ENCODE measurements at regions not wholly inside any gene's neighbourhood (a gene's known extent, or its start where the extent isn't known, plus 50 kb on each side); places are given as distances from the start of the nearest gene placed in this dataset.

DNA sequence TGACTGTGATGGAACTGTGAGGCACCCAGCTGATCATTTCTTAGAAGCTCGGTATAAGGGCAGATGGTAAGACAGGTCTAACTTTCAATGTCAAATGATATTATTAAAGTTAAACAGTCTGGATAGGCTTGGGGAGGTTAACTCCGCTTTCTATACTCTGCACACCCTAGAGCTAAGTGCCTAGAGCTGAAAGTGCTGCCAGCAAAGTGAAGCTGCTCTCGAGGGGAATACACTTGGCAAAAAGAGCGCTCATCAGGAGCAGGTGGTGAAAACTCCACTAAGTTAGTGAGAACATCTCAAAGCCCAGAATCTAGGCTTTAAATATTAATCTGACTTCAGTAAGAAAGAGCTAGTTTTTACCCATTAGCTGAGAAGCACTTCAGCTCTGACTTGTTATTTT is 349.6 kb upstream of the SLC30A5 start:
- H3K36me3 ChIP-seq (ENCODE audit: control insufficient read depth, insufficient read depth, low read length): no peaks in the 10 kb centered on the region
- no peaks in the 10 kb centered on the region for H3K4me1 ChIP-seq (ENCODE audit: control insufficient read depth, insufficient read depth, low read length)
- no peak overlapping the region for H3K4me3 ChIP-seq (ENCODE audit: low read length)
- H3K27me3 ChIP-seq (ENCODE audit: control insufficient read depth, insufficient read depth, low read length): no peaks in the 10 kb centered on the region
- no peak for DNase-seq (ENCODE audit: low read depth, low spot score)
- no CpG with 5 or more reads among the region's 4 CpGs for WGBS (ENCODE audit: insufficient coverage, insufficient read length)
- H3K9me3 ChIP-seq (ENCODE audit: control insufficient read depth, insufficient read depth, low read length): no peaks in the 10 kb centered on the region
- no peak overlapping the region for H3K27ac ChIP-seq (ENCODE audit: low read length)

DNA sequence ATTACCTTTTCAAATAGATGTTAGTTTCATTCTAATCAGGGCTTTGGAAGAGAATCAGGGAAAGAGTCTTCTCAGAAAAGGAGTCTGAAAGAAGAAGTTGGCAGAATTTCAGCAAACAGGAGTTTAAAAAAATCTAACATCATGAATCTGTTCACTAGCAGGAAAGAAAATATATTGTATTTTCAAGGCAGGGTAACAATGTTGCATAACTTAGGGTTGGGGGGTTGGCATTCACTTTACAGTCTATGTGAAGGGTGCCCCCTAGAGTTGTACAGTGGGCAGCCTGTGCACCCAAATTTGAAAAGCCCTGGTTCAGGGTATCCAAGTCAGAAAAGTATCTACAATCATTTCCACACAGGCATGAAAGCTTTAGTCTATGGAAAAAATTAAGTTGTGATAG is 348.4 kb upstream of the SLC30A5 start:
- no peaks in the 10 kb centered on the region for H3K9me3 ChIP-seq (ENCODE audit: control insufficient read depth, insufficient read depth, low read length)
- no peaks in the 10 kb centered on the region for H3K36me3 ChIP-seq (ENCODE audit: control insufficient read depth, insufficient read depth, low read length)
- H3K4me3 ChIP-seq (ENCODE audit: low read length): no peak overlapping the region
- H3K27ac ChIP-seq (ENCODE audit: low read length): no peak overlapping the region
- no peaks in the 10 kb centered on the region for H3K4me1 ChIP-seq (ENCODE audit: control insufficient read depth, insufficient read depth, low read length)
- no peak for DNase-seq (ENCODE audit: low read depth, low spot score)
- no peaks in the 10 kb centered on the region for H3K27me3 ChIP-seq (ENCODE audit: control insufficient read depth, insufficient read depth, low read length)

DNA sequence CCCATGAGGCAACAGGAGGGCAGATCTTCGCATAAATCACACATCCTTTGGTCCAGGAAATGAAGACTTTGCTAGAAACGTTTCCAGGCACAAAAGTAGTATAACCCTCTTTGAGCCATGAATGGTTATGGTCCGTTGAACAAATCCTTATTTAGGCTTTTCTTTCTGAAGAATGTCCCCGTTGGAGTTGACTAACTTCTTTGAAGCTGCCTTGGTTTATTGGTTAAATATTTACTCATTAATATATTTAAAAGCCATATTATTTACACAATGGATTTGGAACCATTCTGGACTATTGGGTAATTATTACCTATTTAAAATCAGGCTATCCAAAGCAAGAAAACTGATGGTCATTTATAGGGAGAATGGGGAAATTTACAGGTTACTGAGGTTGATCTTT is 347.6 kb upstream of the SLC30A5 start:
- DNase-seq (ENCODE audit: low read depth, low spot score): no peak
- H3K27ac ChIP-seq (ENCODE audit: low read length): no peak overlapping the region
- H3K4me1 ChIP-seq (ENCODE audit: control insufficient read depth, insufficient read depth, low read length): 0 out of 2 replicates have a peak, but pooled peaks cover under 1% of the 10 kb centered on the region
- H3K36me3 ChIP-seq (ENCODE audit: control insufficient read depth, insufficient read depth, low read length): no peaks in the 10 kb centered on the region
- H3K27me3 ChIP-seq (ENCODE audit: control insufficient read depth, insufficient read depth, low read length): no peaks in the 10 kb centered on the region
- no CpG with 5 or more reads among the region's 4 CpGs for WGBS (ENCODE audit: insufficient coverage, insufficient read length)
- H3K4me3 ChIP-seq (ENCODE audit: low read length): no peak overlapping the region
- H3K9me3 ChIP-seq (ENCODE audit: control insufficient read depth, insufficient read depth, low read length): no peaks in the 10 kb centered on the region

DNA sequence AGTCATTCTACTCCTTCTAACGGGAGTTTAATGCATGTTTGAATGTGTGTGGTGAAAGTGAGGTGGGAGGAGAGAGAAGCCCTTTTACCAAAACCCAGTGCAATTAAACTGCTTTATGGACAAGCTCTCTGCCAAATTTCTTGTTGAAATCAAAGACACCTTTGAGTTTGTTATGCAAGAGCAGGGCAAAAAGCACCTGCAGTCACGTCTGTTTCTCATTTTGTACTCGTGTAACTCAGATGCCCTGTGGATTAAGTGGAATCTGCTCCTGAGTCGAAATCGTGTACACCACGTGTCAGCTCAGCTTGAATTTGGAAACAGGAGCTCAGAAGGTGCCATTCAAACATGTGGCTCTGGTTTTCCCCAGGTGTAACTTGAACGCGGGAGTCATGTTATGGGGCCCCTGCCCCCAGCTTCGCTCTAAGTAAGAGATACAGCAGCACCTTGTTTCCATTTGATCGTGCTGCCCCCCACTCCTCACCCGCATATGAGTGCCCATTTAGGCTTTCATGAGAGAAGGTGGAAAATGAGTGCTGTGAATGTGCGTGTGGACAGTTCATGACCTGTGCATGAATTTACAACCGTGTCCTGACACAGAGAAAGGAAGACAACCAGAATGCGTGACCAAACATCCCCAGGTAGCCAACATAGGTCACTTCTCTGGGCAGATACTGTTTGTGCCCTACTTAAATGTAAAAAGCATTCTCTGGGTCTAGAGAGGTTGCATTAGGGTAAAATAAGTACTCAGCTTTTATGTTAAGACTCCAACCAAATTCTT is 347.0 kb upstream of the SLC30A5 start:
- Histone ChIP-seq H3K9me3 (ENCODE audit: control insufficient read depth, insufficient read depth, low read length) (no peaks in the 10 kb centered on the region), H3K27me3 (ENCODE audit: control insufficient read depth, insufficient read depth, low read length) (no peaks in the 10 kb centered on the region), H3K4me1 (ENCODE audit: control insufficient read depth, insufficient read depth, low read length) (0 out of 2 replicates have a peak, but pooled peaks cover 2% of the 10 kb centered on the region), H3K4me3 (ENCODE audit: low read length) (no peak overlapping the region), H3K36me3 (ENCODE audit: control insufficient read depth, insufficient read depth, low read length) (no peaks in the 10 kb centered on the region), H3K27ac (ENCODE audit: low read length) (no peak overlapping the region)
- DNase-seq (ENCODE audit: low read depth, low spot score): no peak
- no CpG with 5 or more reads among the region's 14 CpGs for WGBS (ENCODE audit: insufficient coverage, insufficient read length)

DNA sequence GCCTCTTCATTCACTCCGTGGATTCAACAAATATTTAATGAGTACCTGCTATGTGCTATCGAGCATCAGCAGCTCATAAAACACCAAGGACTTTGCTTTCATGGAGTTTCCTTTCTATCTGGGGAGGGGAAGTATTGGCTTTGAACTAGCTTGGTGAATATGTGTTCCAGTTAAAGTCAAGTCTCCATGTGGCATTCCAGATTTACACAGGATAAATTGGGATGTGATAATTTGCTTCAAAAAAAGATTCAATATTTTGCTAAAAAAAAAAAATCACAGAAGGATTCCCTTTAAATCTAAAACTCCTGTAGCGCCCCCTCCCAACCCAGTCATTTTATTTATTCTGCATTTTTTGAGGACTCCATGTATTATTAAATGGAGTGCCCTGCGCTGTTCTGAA is 346.3 kb upstream of the SLC30A5 start:
- WGBS (ENCODE audit: insufficient coverage, insufficient read length): no CpG with 5 or more reads among the region's 4 CpGs
- 0 out of 2 replicates have a peak, but pooled peaks cover 2% of the 10 kb centered on the region for H3K4me1 ChIP-seq (ENCODE audit: control insufficient read depth, insufficient read depth, low read length)

DNA sequence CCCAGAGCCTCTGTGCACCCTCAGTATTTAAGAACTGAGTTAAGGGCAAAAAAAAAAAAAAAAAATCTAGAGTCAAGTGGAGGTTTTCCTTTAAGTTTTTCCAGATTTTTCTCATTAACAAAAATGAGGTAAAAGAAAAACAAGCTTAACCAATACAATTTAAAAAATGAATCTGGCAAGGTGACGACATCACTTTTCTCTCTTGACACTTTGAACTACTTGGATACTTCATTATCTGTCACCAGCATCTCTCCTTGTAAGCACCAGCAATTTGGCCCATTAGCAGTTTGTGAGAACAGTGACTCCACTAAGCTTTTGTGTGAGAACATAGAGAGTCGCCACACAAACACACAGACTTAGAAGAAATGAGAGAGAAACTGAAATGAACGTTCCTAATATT is 345.7 kb upstream of the SLC30A5 start:
- no CpG with 5 or more reads among the region's 3 CpGs for WGBS (ENCODE audit: insufficient coverage, insufficient read length)
- Histone ChIP-seq H3K4me3 (ENCODE audit: low read length) (no peak overlapping the region), H3K4me1 (ENCODE audit: control insufficient read depth, insufficient read depth, low read length) (0 out of 2 replicates have a peak, but pooled peaks cover 2% of the 10 kb centered on the region)

More for the DNA sequence above, 346.3 kb upstream of the SLC30A5 start:
- H3K9me3 ChIP-seq (ENCODE audit: control insufficient read depth, insufficient read depth, low read length): no peaks in the 10 kb centered on the region
- H3K4me3 ChIP-seq (ENCODE audit: low read length): no peak overlapping the region
- H3K27me3 ChIP-seq (ENCODE audit: control insufficient read depth, insufficient read depth, low read length): no peaks in the 10 kb centered on the region
- no peak for DNase-seq (ENCODE audit: low read depth, low spot score)
- H3K36me3 ChIP-seq (ENCODE audit: control insufficient read depth, insufficient read depth, low read length): no peaks in the 10 kb centered on the region
- H3K27ac ChIP-seq (ENCODE audit: low read length): no peak overlapping the region

DNA sequence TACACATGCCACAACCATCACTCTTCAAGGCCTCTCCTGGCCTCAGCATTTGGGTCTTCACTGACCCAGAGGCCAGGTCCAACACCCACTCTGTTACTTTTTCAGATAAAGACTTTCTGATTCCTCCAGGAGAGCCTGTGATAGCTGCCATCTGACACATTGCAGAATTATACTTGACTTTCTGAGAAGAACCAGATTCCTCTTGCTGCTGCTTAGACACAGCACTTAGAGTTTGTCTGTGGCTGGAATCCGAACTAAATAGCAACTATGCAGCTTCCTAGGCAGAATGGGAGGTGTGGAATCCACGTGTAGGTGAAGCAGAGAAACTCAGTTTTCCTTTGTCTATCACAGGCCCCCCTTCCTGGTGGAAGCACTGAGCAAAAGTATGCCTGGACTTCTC is 344.7 kb upstream of the SLC30A5 start:
- Histone ChIP-seq H3K27me3 (ENCODE audit: control insufficient read depth, insufficient read depth, low read length) (no peaks in the 10 kb centered on the region), H3K4me1 (ENCODE audit: control insufficient read depth, insufficient read depth, low read length) (0 out of 2 replicates have a peak, but pooled peaks cover 2% of the 10 kb centered on the region), H3K4me3 (ENCODE audit: low read length) (no peak overlapping the region), H3K27ac (ENCODE audit: low read length) (no peak overlapping the region), H3K36me3 (ENCODE audit: control insufficient read depth, insufficient read depth, low read length) (no peaks in the 10 kb centered on the region), H3K9me3 (ENCODE audit: control insufficient read depth, insufficient read depth, low read length) (no peaks in the 10 kb centered on the region)
- DNase-seq (ENCODE audit: low read depth, low spot score): no peak
- no CpG with 5 or more reads among the region's 2 CpGs for WGBS (ENCODE audit: insufficient coverage, insufficient read length)

More for the DNA sequence above, 345.7 kb upstream of the SLC30A5 start:
- Histone ChIP-seq H3K27ac (ENCODE audit: low read length) (no peak overlapping the region), H3K36me3 (ENCODE audit: control insufficient read depth, insufficient read depth, low read length) (no peaks in the 10 kb centered on the region), H3K27me3 (ENCODE audit: control insufficient read depth, insufficient read depth, low read length) (no peaks in the 10 kb centered on the region), H3K9me3 (ENCODE audit: control insufficient read depth, insufficient read depth, low read length) (no peaks in the 10 kb centered on the region)
- DNase-seq (ENCODE audit: low read depth, low spot score): no peak

DNA sequence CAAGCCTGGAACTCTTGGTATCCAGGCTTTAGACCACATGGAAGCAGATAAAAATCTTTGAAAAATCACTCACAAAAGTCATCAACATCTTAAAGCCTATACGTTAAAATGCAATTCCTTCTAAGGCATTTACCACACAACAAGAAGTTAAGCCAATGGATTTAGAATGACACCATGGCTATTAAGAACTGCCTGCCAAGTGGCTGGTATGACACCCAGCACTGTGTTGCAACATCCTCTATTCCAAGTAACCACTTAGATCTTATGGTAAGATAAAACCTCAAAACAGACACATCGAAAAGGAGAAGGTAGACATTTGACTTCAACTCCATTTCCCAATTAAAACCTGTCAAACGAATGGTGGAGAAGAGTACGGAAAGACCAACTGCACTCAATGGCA is 344.2 kb upstream of the SLC30A5 start:
- no peak for DNase-seq (ENCODE audit: low read depth, low spot score)
- 0 out of 2 replicates have a peak, but pooled peaks cover 2% of the 10 kb centered on the region for H3K4me1 ChIP-seq (ENCODE audit: control insufficient read depth, insufficient read depth, low read length)
- H3K36me3 ChIP-seq (ENCODE audit: control insufficient read depth, insufficient read depth, low read length): no peaks in the 10 kb centered on the region
- WGBS (ENCODE audit: insufficient coverage, insufficient read length): no CpG with 5 or more reads among the region's 4 CpGs
- no peaks in the 10 kb centered on the region for H3K27me3 ChIP-seq (ENCODE audit: control insufficient read depth, insufficient read depth, low read length)
- H3K27ac ChIP-seq (ENCODE audit: low read length): no peak overlapping the region
- no peaks in the 10 kb centered on the region for H3K9me3 ChIP-seq (ENCODE audit: control insufficient read depth, insufficient read depth, low read length)
- H3K4me3 ChIP-seq (ENCODE audit: low read length): no peak overlapping the region

DNA sequence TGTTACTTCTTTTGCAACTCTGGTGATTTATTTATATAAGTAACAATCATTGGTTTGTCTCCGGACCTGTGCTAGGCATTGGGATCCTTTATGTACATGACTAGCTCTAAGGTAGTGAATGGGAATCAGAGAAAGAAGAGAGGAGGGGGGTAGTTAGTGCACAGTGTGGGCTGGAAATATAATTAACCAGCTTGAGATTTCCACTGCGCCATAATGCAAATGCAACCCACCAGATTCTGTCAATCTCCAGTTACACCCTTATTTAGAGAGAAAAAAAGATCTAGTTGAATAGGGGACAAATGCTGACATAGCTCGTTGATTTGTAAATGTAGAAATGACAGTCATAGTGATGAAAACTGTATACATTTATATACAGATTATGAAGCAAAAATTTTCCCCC is 342.2 kb upstream of the SLC30A5 start:
- Histone ChIP-seq H3K36me3 (ENCODE audit: control insufficient read depth, insufficient read depth, low read length) (no peaks in the 10 kb centered on the region), H3K27ac (ENCODE audit: low read length) (no peak overlapping the region), H3K9me3 (ENCODE audit: control insufficient read depth, insufficient read depth, low read length) (no peaks in the 10 kb centered on the region), H3K4me1 (ENCODE audit: control insufficient read depth, insufficient read depth, low read length) (0 out of 2 replicates have a peak, but pooled peaks cover 2% of the 10 kb centered on the region), H3K4me3 (ENCODE audit: low read length) (no peak overlapping the region), H3K27me3 (ENCODE audit: control insufficient read depth, insufficient read depth, low read length) (no peaks in the 10 kb centered on the region)
- WGBS (ENCODE audit: insufficient coverage, insufficient read length): no CpG with 5 or more reads among the region's 3 CpGs
- DNase-seq (ENCODE audit: low read depth, low spot score): no peak

DNA sequence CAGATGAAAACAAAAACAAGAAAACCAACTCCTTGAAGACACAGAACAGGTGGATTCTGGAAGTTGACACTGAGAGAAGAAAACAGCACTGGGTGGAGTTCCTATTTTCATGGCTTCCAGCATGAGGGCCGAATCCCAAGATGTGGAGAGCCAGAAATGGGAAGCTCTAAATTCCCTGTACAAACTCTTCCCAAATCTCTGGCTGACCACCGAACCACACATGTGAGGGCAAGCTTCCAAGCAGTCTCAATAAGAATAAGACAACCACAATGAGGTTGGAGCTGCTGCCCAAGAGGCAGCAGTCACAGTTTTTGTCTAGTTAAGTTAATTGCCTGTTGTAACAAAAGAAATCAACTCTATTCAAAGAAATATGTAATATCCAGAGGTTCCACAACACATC is 339.3 kb upstream of the SLC30A5 start:
- no peak overlapping the region for H3K27ac ChIP-seq (ENCODE audit: low read length)
- no peaks in the 10 kb centered on the region for H3K36me3 ChIP-seq (ENCODE audit: control insufficient read depth, insufficient read depth, low read length)
- H3K27me3 ChIP-seq (ENCODE audit: control insufficient read depth, insufficient read depth, low read length): no peaks in the 10 kb centered on the region
- no CpG with 5 or more reads among the region's 2 CpGs for WGBS (ENCODE audit: insufficient coverage, insufficient read length)
- DNase-seq (ENCODE audit: low read depth, low spot score): no peak
- H3K4me3 ChIP-seq (ENCODE audit: low read length): no peak overlapping the region
- 0 out of 2 replicates have a peak, but pooled peaks cover 2% of the 10 kb centered on the region for H3K4me1 ChIP-seq (ENCODE audit: control insufficient read depth, insufficient read depth, low read length)
- no peaks in the 10 kb centered on the region for H3K9me3 ChIP-seq (ENCODE audit: control insufficient read depth, insufficient read depth, low read length)

DNA sequence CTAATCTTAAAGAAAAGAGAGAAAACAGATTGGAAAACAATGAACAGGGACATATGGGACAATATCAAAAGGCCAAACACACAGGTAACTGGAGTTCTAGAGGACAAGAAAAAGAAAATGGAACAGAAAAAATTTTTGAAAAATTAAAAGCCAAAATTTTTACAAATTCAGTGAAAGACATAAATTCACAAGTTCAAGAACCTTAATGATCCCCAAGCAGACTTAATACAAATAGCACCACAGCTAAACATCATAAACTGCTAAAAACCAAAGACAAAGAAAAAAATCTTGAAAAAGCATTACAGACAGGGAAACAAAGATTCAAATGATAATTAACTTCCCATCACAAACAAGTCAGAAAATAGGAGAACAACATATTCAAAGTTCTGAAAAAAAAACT is 338.5 kb upstream of the SLC30A5 start:
- Histone ChIP-seq H3K27ac (ENCODE audit: low read length) (no peak overlapping the region), H3K36me3 (ENCODE audit: control insufficient read depth, insufficient read depth, low read length) (no peaks in the 10 kb centered on the region), H3K27me3 (ENCODE audit: control insufficient read depth, insufficient read depth, low read length) (no peaks in the 10 kb centered on the region), H3K4me3 (ENCODE audit: low read length) (no peak overlapping the region), H3K9me3 (ENCODE audit: control insufficient read depth, insufficient read depth, low read length) (no peaks in the 10 kb centered on the region), H3K4me1 (ENCODE audit: control insufficient read depth, insufficient read depth, low read length) (0 out of 2 replicates have a peak, but pooled peaks cover 2% of the 10 kb centered on the region)
- no peak for DNase-seq (ENCODE audit: low read depth, low spot score)

Data from iPS DF 6.9 (cell line).